Thyroid gland (tissue), 4 donors: ENCODE measurements at regions not wholly inside any gene's neighbourhood (a gene's known extent, or its start where the extent isn't known, plus 50 kb on each side); places are given as distances from the start of the nearest gene placed in this dataset.

Experiments used
- POLR2A ChIP-seq, 2 donors: fragments of 450-650 bp; IDR thresholded peaks; one replicate each; pipeline ENCODE4 v1.6.1; 2017; ENCODE audit warnings: antibody characterized with exemption in 2 of 2, mild to moderate bottlenecking in 2 of 2, moderate library complexity in 1 of 2
- TF ChIP-seq, protein P1 (sequence below), 6 experiments: fragments of 200-600 bp in 3 of 6; fragments of 450-650 bp in 3 of 6; sonication (generic) in 3 of 6; IDR thresholded peaks; one replicate each; pipeline ENCODE4 v1.5.1; 2016 to 2019; ENCODE audit warnings: antibody characterized with exemption in 6 of 6, mild to moderate bottlenecking in 2 of 6, inconsistent platforms in 1 of 6, moderate library complexity in 1 of 6

GRCh38 chr21:20554785-20555184 lies 443.4 kb upstream of the NCAM2 start:
- TF ChIP-seq, protein P1, sequence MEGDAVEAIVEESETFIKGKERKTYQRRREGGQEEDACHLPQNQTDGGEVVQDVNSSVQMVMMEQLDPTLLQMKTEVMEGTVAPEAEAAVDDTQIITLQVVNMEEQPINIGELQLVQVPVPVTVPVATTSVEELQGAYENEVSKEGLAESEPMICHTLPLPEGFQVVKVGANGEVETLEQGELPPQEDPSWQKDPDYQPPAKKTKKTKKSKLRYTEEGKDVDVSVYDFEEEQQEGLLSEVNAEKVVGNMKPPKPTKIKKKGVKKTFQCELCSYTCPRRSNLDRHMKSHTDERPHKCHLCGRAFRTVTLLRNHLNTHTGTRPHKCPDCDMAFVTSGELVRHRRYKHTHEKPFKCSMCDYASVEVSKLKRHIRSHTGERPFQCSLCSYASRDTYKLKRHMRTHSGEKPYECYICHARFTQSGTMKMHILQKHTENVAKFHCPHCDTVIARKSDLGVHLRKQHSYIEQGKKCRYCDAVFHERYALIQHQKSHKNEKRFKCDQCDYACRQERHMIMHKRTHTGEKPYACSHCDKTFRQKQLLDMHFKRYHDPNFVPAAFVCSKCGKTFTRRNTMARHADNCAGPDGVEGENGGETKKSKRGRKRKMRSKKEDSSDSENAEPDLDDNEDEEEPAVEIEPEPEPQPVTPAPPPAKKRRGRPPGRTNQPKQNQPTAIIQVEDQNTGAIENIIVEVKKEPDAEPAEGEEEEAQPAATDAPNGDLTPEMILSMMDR (IDR thresholded peaks at IDR 0.05) = no peak
- no peak for TF ChIP-seq POLR2A (IDR thresholded peaks at IDR 0.05)
